Tibial nerve (tissue), 4 donors: ENCODE measurements at regions not wholly inside any gene's neighbourhood (a gene's known extent, or its start where the extent isn't known, plus 50 kb on each side); places are given as distances from the start of the nearest gene placed in this dataset.

Source experiments
- DNase-seq, 2 donors: peaks; one replicate each; pipeline ENCODE4 v3.0.0-alpha.2; 2019; ENCODE audit warnings: low spot score in 2 of 2
- H3K27ac ChIP-seq, 4 donors: fragments of 200-600 bp; sonication (generic) in 3 of 4; one replicate each; pipeline ENCODE4 v1.5.1; 2017 to 2019; ENCODE audit warnings: mild to moderate bottlenecking in 1 of 4
- H3K27me3 ChIP-seq, 2 donors: fragments of 200-600 bp; sonication (generic) in 1 of 2; one replicate each; pipeline versions ENCODE4 v1.5.1 to v1.6.0; 2017 to 2019
- H3K36me3 ChIP-seq, 3 donors: fragments of 200-600 bp; sonication (generic); one replicate each; pipeline ENCODE4 v1.5.1; 2018 to 2019
- H3K4me1 ChIP-seq, 4 donors: fragments of 200-600 bp; sonication (generic) in 3 of 4; one replicate each; pipeline ENCODE4 v1.5.1; 2017 to 2019
- H3K4me3 ChIP-seq, 4 donors: fragments of 200-600 bp; sonication (generic) in 3 of 4; one replicate each; pipeline ENCODE4 v1.5.1; 2017 to 2019; ENCODE audit warnings: mild to moderate bottlenecking in 1 of 4, moderate library complexity in 1 of 4
- H3K9me3 ChIP-seq, 4 donors: fragments of 200-600 bp; sonication (generic) in 3 of 4; one replicate each; pipeline ENCODE4 v1.5.1; 2017 to 2019
- EP300 ChIP-seq, 2 donors: sonication (generic); formaldehyde crosslinking; IDR thresholded peaks; one replicate each; pipeline ENCODE4 v1.6.1; 2017; ENCODE audit warnings: antibody characterized with exemption in 2 of 2, mild to moderate bottlenecking in 1 of 2
- POLR2A ChIP-seq, 2 donors: fragments of 450-650 bp; IDR thresholded peaks; one replicate each; pipeline ENCODE4 v1.6.1; 2017; ENCODE audit warnings: antibody characterized with exemption in 2 of 2, mild to moderate bottlenecking in 2 of 2, moderate library complexity in 2 of 2
- WGBS, 2 donors: methylation state at CpG; one replicate each; pipeline ENCODE4 v1.1.5; 2018; 5-methylcytosine and 5-hydroxymethylcytosine counted together
- TF ChIP-seq, protein P1 (sequence below), 5 experiments: fragments of 200-600 bp in 3 of 5; fragments of 450-650 bp in 2 of 5; sonication (generic) in 3 of 5; IDR thresholded peaks; one replicate each; pipeline ENCODE4 v1.5.1; 2016 to 2019; ENCODE audit warnings: antibody characterized with exemption in 5 of 5, mild to moderate bottlenecking in 3 of 5, moderate library complexity in 2 of 5

- H3K9me3 ChIP-seq: no peaks in the 10 kb centered on the region
- WGBS, 2 donors: 88 to 92% methylated on average over 2 of the region's 2 CpGs
- no peak overlapping the region for H3K27ac ChIP-seq
- no peak overlapping the region for H3K4me3 ChIP-seq
- H3K27me3 ChIP-seq: no peaks in the 10 kb centered on the region
- no peaks in the 10 kb centered on the region for H3K4me1 ChIP-seq
- DNase-seq: no peak
- TF ChIP-seq EP300 (IDR thresholded peaks at IDR 0.05) (no peak), POLR2A (IDR thresholded peaks at IDR 0.05) (no peak)
- no peaks in the 10 kb centered on the region for H3K36me3 ChIP-seq
Measured at GRCh38 chr6:145233955-145234354, 501.4 kb downstream of the EPM2A start.

GRCh38 chr6:145235207-145235606, 500.1 kb downstream of the EPM2A start:
- Histone ChIP-seq H3K4me1 (no peaks in the 10 kb centered on the region), H3K9me3 (no peaks in the 10 kb centered on the region), H3K4me3 (no peak overlapping the region), H3K27me3 (no peaks in the 10 kb centered on the region), H3K36me3 (no peaks in the 10 kb centered on the region), H3K27ac (no peak overlapping the region)
- WGBS, 2 donors: 93 to 95% methylated on average over 1 of the region's 1 CpG
- TF ChIP-seq, protein P1, sequence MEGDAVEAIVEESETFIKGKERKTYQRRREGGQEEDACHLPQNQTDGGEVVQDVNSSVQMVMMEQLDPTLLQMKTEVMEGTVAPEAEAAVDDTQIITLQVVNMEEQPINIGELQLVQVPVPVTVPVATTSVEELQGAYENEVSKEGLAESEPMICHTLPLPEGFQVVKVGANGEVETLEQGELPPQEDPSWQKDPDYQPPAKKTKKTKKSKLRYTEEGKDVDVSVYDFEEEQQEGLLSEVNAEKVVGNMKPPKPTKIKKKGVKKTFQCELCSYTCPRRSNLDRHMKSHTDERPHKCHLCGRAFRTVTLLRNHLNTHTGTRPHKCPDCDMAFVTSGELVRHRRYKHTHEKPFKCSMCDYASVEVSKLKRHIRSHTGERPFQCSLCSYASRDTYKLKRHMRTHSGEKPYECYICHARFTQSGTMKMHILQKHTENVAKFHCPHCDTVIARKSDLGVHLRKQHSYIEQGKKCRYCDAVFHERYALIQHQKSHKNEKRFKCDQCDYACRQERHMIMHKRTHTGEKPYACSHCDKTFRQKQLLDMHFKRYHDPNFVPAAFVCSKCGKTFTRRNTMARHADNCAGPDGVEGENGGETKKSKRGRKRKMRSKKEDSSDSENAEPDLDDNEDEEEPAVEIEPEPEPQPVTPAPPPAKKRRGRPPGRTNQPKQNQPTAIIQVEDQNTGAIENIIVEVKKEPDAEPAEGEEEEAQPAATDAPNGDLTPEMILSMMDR (IDR thresholded peaks at IDR 0.05): no peak
- TF ChIP-seq EP300 (IDR thresholded peaks at IDR 0.05) (no peak), POLR2A (IDR thresholded peaks at IDR 0.05) (no peak)
- no peak for DNase-seq

- Histone ChIP-seq H3K9me3 (no peaks in the 10 kb centered on the region), H3K27me3 (no peaks in the 10 kb centered on the region), H3K36me3 (no peaks in the 10 kb centered on the region), H3K4me3 (no peak overlapping the region), H3K27ac (no peak overlapping the region), H3K4me1 (no peaks in the 10 kb centered on the region)
- no peak for DNase-seq
- TF ChIP-seq, protein P1 (IDR thresholded peaks at IDR 0.05): no peak
- no peak for TF ChIP-seq POLR2A (IDR thresholded peaks at IDR 0.05)
- TF ChIP-seq EP300 (IDR thresholded peaks at IDR 0.05): no peak
Measured at GRCh38 chr6:145238787-145239186, 496.5 kb downstream of the EPM2A start.

GRCh38 chr6:145241039-145241438, 494.3 kb downstream of the EPM2A start:
- H3K27ac ChIP-seq: no peak overlapping the region
- H3K36me3 ChIP-seq: no peaks in the 10 kb centered on the region
- H3K27me3 ChIP-seq: no peaks in the 10 kb centered on the region
- H3K9me3 ChIP-seq: no peaks in the 10 kb centered on the region
- TF ChIP-seq, protein P1 (IDR thresholded peaks at IDR 0.05): no peak
- TF ChIP-seq EP300 (IDR thresholded peaks at IDR 0.05): no peak
- TF ChIP-seq POLR2A (IDR thresholded peaks at IDR 0.05): no peak
- no peak for DNase-seq
- no peaks in the 10 kb centered on the region for H3K4me1 ChIP-seq
- no peak overlapping the region for H3K4me3 ChIP-seq
- 69% methylated on average over 3 of the region's 3 CpGs for WGBS, 2 donors

- Histone ChIP-seq H3K9me3 (no peaks in the 10 kb centered on the region), H3K27me3 (no peaks in the 10 kb centered on the region), H3K4me1 (no peaks in the 10 kb centered on the region), H3K27ac (no peak overlapping the region), H3K4me3 (no peak overlapping the region), H3K36me3 (no peaks in the 10 kb centered on the region)
- TF ChIP-seq, protein P1 (IDR thresholded peaks at IDR 0.05): no peak
- TF ChIP-seq POLR2A (IDR thresholded peaks at IDR 0.05) (no peak), EP300 (IDR thresholded peaks at IDR 0.05) (no peak)
- 51 to 58% methylated on average over 3 of the region's 3 CpGs for WGBS, 2 donors
- DNase-seq: no peak
Measured at GRCh38 chr6:145241721-145242120, 493.6 kb downstream of the EPM2A start.
